ENCODE measurements at regions not wholly inside any gene's neighbourhood (a gene's known extent, or its start where the extent isn't known, plus 50 kb on each side); places are given as distances from the start of the nearest gene placed in this dataset.
A peak's percentile ranks its signal among the peaks of the same experiment; 100 is the strongest.
"Not testable (repeated sequence)": the region's sequence is repeated elsewhere in the genome, so short reads cannot be mapped to it uniquely, and the experiment has no call there.

- Histone ChIP-seq H3K36me3 (ENCODE audit: control insufficient read depth, insufficient read depth, low read length) (no peaks in the 10 kb centered on the region), H3K4me3 (ENCODE audit: low read depth, low read length) (no peak overlapping the region), H3K27me3 (ENCODE audit: control insufficient read depth, insufficient read depth, low read length) (no peaks in the 10 kb centered on the region)
- no peak for TF ChIP-seq CTCF (IDR thresholded peaks at IDR 0.05; ENCODE audit: insufficient read depth, low read length, poor library complexity, severe bottlenecking)
- DNase-seq (ENCODE audit: low read depth): no peak
Observed at GRCh38 chr10:109737626-109738025, 185.7 kb downstream of the XPNPEP1 start.

GRCh38 chr10:109737009-109737408, 186.3 kb downstream of the XPNPEP1 start:
- no peak for TF ChIP-seq CTCF (IDR thresholded peaks at IDR 0.05; ENCODE audit: insufficient read depth, low read length, poor library complexity, severe bottlenecking)
- no peaks in the 10 kb centered on the region for H3K36me3 ChIP-seq (ENCODE audit: control insufficient read depth, insufficient read depth, low read length)
- DNase-seq (ENCODE audit: low read depth): no peak
- H3K27me3 ChIP-seq (ENCODE audit: control insufficient read depth, insufficient read depth, low read length): no peaks in the 10 kb centered on the region
- no peak overlapping the region for H3K4me3 ChIP-seq (ENCODE audit: low read depth, low read length)

- TF ChIP-seq CTCF (IDR thresholded peaks at IDR 0.05; ENCODE audit: insufficient read depth, low read length, poor library complexity, severe bottlenecking): no peak
- DNase-seq (ENCODE audit: low read depth): no peak
- Histone ChIP-seq H3K4me3 (ENCODE audit: low read depth, low read length) (no peak overlapping the region), H3K36me3 (ENCODE audit: control insufficient read depth, insufficient read depth, low read length) (no peaks in the 10 kb centered on the region), H3K27me3 (ENCODE audit: control insufficient read depth, insufficient read depth, low read length) (no peaks in the 10 kb centered on the region)
Observed at GRCh38 chr10:109735776-109736175, 187.5 kb downstream of the XPNPEP1 start.

- no peak for DNase-seq (ENCODE audit: low read depth)
- TF ChIP-seq CTCF (IDR thresholded peaks at IDR 0.05; ENCODE audit: insufficient read depth, low read length, poor library complexity, severe bottlenecking): no peak
- Histone ChIP-seq H3K27me3 (ENCODE audit: control insufficient read depth, insufficient read depth, low read length) (no peaks in the 10 kb centered on the region), H3K36me3 (ENCODE audit: control insufficient read depth, insufficient read depth, low read length) (no peaks in the 10 kb centered on the region), H3K4me3 (ENCODE audit: low read depth, low read length) (no peak overlapping the region)
Observed at GRCh38 chr10:109732254-109732965, 190.9 kb downstream of the XPNPEP1 start.

- H3K36me3 ChIP-seq (ENCODE audit: control insufficient read depth, insufficient read depth, low read length); H3K27me3 ChIP-seq (ENCODE audit: control insufficient read depth, insufficient read depth, low read length); H3K4me3 ChIP-seq (ENCODE audit: low read depth, low read length); DNase-seq (ENCODE audit: low read depth): not testable (repeated sequence)
Observed at GRCh38 chr10:109729895-109730294, 193.4 kb downstream of the XPNPEP1 start.

- DNase-seq (ENCODE audit: low read depth): peak; percentile 5
- Histone ChIP-seq H3K4me3 (ENCODE audit: low read depth, low read length) (no peak overlapping the region), H3K27me3 (ENCODE audit: control insufficient read depth, insufficient read depth, low read length) (no peaks in the 10 kb centered on the region), H3K36me3 (ENCODE audit: control insufficient read depth, insufficient read depth, low read length) (no peaks in the 10 kb centered on the region)
- no peak for TF ChIP-seq CTCF (IDR thresholded peaks at IDR 0.05; ENCODE audit: insufficient read depth, low read length, poor library complexity, severe bottlenecking)
Observed at GRCh38 chr10:109727436-109727835, 195.9 kb downstream of the XPNPEP1 start.
